ENCODE measurements at regions not wholly inside any gene's neighbourhood (a gene's known extent, or its start where the extent isn't known, plus 50 kb on each side); places are given as distances from the start of the nearest gene placed in this dataset.

DNA sequence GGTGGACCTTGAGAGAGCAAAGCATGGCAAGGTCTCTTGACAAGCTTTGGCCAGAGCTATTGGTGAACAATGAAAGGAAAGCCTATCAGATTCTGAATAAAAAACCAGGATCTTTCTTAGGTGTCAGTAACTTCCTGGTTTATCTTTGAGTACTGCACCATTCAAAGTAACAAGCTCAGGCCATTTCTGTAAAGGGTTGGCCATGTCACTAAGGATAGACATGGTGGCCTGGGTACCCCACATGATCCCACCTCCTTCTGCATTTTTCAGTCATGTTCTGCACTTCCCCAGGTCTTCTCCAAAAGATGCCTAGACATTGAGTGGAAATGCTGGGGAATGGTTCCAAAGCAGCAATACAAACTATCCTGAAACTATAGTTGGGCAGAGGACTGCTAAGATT lies 242.0 kb downstream of the ARHGAP12 start:
- TF ChIP-seq, protein P1, sequence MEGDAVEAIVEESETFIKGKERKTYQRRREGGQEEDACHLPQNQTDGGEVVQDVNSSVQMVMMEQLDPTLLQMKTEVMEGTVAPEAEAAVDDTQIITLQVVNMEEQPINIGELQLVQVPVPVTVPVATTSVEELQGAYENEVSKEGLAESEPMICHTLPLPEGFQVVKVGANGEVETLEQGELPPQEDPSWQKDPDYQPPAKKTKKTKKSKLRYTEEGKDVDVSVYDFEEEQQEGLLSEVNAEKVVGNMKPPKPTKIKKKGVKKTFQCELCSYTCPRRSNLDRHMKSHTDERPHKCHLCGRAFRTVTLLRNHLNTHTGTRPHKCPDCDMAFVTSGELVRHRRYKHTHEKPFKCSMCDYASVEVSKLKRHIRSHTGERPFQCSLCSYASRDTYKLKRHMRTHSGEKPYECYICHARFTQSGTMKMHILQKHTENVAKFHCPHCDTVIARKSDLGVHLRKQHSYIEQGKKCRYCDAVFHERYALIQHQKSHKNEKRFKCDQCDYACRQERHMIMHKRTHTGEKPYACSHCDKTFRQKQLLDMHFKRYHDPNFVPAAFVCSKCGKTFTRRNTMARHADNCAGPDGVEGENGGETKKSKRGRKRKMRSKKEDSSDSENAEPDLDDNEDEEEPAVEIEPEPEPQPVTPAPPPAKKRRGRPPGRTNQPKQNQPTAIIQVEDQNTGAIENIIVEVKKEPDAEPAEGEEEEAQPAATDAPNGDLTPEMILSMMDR (IDR thresholded peaks at IDR 0.05; ENCODE audit: low read depth, low read length, missing input control), result no peak
- TF ChIP-seq, protein P2, sequence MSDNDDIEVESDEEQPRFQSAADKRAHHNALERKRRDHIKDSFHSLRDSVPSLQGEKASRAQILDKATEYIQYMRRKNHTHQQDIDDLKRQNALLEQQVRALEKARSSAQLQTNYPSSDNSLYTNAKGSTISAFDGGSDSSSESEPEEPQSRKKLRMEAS (IDR thresholded peaks at IDR 0.05), result no peak
- no peak for TF ChIP-seq RAD21 (IDR thresholded peaks at IDR 0.05)
